ENCODE measurements at regions not wholly inside any gene's neighbourhood (a gene's known extent, or its start where the extent isn't known, plus 50 kb on each side); places are given as distances from the start of the nearest gene placed in this dataset.

DNA sequence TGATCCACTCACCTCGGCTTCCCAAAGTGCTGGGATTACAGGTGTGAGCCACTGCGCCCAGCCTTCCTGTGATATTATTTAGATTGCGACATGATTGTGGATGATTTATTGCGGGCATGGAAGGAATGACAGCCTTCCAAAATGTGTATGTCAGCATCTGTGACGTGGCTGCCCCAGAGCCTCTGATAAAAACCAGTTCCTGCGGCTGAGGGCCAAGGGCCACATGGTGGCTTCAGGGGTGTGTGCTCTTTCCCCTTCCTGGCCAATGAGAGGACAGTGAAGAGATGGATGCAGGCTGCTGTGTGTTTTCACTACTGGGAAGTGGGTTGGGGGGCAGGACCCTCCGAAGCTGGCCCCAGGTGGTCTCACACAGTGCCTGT lies 57.4 kb upstream of the HGFAC start:
- no peak for DNase-seq

DNA sequence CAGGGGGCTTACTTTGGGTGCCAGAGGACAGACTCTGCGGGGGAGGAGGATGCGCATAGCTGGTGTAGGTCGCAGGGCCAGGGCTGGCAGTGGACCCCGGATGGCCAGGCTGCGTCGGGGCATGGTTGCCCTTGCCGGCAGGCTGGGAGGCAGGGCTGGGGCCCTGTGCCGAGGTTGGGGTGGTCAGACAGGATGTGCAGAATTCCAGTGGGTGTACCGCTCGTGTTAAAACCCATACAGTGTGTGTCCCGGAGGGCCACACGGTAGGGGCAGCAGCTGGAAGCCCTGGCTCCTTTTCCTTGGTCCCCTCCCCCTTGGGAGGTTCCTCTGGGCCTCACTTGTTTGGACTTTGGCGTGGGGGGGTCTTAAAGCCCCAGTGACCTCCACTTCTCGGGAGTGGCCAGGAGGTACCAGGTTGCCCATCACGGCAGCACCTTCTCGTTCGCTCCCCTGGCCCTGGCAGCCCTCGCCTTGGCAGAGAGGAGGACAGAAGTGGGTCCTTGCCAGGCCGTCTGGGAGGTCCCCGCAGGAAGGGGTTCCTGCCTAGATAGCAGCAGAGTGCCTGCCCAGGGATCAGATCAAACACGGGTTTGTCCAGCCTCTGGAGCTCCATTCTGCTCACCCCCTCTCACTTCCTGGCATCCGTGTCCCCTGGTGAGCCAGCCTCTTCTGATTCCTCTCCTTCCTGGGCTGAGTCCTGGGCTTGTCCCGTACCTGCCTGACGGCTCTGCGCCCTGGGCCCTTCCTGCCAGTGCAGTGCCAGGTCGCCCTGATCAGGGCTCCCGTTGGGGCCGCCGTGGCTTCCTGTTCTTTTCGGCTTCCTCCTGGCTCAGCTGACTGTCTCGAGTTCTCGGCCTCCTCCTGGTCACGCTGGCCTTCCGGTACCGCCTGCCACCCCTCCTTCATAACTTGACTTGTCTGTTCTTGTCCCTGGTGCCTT lies 56.7 kb upstream of the HGFAC start:
- peak; percentile 52 for DNase-seq

GRCh38 chr4:3385711-3386420 lies 55.9 kb upstream of the HGFAC start:
- no peak for DNase-seq

DNA sequence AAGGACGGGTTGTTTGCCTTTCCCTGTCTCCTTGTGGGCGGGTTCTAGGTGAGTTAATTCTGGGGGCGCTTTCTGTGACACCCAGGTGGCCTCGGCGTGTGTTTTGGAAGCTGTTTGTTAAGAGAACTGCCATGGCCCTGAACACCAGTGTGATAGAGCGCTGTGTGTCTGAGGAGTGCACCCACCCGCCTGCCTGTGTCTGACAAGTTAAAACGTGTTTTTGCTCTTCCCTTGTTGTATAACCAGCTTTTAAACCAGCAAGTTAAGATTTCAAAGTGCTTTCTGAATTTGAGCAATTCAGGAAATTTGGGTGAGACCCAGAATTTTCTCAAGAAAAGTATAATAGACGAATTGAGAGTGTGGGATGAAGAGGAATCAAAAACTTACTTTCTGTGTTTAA lies 55.2 kb upstream of the HGFAC start:
- DNase-seq: no peak

GRCh38 chr4:3387154-3387942 lies 54.4 kb upstream of the HGFAC start:
- no peak for DNase-seq

- no peak for DNase-seq
Observed at GRCh38 chr4:3387943-3388361, 53.8 kb upstream of the HGFAC start.

GRCh38 chr4:3388471-3389232 lies 53.1 kb upstream of the HGFAC start:
- DNase-seq: no peak

DNA sequence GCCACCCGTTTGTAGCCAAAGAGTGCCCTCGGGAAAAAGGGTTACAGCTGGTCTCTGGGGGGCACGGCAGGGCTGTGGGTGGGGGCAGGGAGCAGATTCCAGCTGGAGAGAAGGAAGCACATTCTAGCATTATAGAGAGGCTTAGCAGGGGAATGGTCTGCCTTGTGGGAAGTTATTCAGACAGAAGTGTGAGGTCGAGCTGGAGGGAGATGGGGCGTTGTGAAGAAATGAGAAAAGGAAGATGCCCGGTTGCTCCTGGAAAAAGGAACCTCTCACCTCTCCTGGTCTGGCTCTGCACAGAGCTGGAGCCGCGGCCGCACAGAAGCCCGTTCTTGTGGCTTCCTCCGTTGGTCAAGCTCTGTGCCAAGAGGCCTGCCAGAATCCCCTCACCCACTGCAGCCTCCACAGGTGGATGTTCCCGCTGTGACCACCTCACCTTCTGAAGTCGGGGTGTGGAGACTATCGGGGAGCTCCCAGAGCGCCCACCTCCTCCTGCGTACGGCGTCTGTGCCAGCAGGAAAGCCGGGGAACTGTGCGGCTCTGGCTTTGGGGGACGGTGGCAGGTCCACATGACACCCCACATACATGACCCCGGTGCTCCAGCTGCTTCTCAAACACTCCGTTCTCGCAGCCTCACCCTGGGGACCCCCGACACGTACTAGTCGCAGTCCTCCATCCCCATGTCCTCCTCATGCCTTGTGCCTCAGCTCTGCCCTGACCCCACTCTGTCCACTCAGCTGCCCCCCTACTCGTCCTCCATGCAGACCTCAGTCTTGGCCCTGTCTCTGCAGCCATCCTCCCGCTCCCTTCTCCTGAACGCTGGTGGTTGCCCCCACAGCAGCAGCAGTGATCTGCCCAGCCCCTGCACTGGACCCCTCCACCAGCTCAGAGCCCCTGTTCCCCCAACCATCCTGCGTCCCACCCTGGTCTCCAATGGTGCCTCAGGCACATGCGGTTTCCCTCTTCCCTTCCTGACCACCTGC lies 52.2 kb upstream of the HGFAC start:
- peak; percentile 52 for DNase-seq

- DNase-seq: peak; percentile 48
Observed at GRCh38 chr4:3390288-3390811, 51.4 kb upstream of the HGFAC start.

- DNase-seq: no peak
Observed at GRCh38 chr4:3391422-3391821, 50.3 kb upstream of the HGFAC start.

Measured in activated effector memory CD4-positive, alpha-beta T cell treated with anti-CD3 and anti-CD28 coated beads, Interleukin-2, amount 50 U/mL, for 16 hours (primary cell).